ENCODE measurements at regions not wholly inside any gene's neighbourhood (a gene's known extent, or its start where the extent isn't known, plus 50 kb on each side); places are given as distances from the start of the nearest gene placed in this dataset.
A peak's percentile ranks its signal among the peaks of the same experiment; 100 is the strongest.

- Histone ChIP-seq H3K36me3 (no peaks in the 10 kb centered on the region), H3K9me3 (replicated peaks) (no peaks in the 10 kb centered on the region), H3K27me3 (peaks cover 25% of the 10 kb centered on the region), H3K27ac (no peak overlapping the region), H3K4me1 (no peaks in the 10 kb centered on the region), H3K4me3 (no peak overlapping the region)
- no peak for DNase-seq
Observed at GRCh38 chr20:52614051-52614863, 357.9 kb upstream of the TSHZ2 start.

- H3K4me1 ChIP-seq = no peaks in the 10 kb centered on the region
- no peak overlapping the region for H3K4me3 ChIP-seq
- H3K27ac ChIP-seq = no peak overlapping the region
- H3K9me3 ChIP-seq (replicated peaks) = no peaks in the 10 kb centered on the region
- no peak for DNase-seq
- no peaks in the 10 kb centered on the region for H3K36me3 ChIP-seq
- H3K27me3 ChIP-seq = peaks cover 14% of the 10 kb centered on the region
Observed at GRCh38 chr20:52612046-52612632, 360.0 kb upstream of the TSHZ2 start.

GRCh38 chr20:52610749-52611148 is 361.4 kb upstream of the TSHZ2 start:
- no peak for DNase-seq
- H3K36me3 ChIP-seq = no peaks in the 10 kb centered on the region
- H3K9me3 ChIP-seq (replicated peaks) = no peaks in the 10 kb centered on the region

GRCh38 chr20:52601295-52601971 is 370.7 kb upstream of the TSHZ2 start:
- Histone ChIP-seq H3K4me3 (no peak overlapping the region), H3K27ac (no peak overlapping the region), H3K4me1 (no peaks in the 10 kb centered on the region), H3K36me3 (no peaks in the 10 kb centered on the region), H3K9me3 (replicated peaks) (no peaks in the 10 kb centered on the region), H3K27me3 (peaks cover 13% of the 10 kb centered on the region)
- peak in 1 of 2 experiments; percentile 23 for DNase-seq

More at GRCh38 chr20:52610749-52611148, 361.4 kb upstream of the TSHZ2 start:
- Histone ChIP-seq H3K27me3 (peaks cover 15% of the 10 kb centered on the region), H3K4me1 (no peaks in the 10 kb centered on the region), H3K27ac (no peak overlapping the region), H3K4me3 (no peak overlapping the region)

- Histone ChIP-seq H3K4me1 (no peaks in the 10 kb centered on the region), H3K27ac (no peak overlapping the region), H3K36me3 (no peaks in the 10 kb centered on the region), H3K9me3 (replicated peaks) (no peaks in the 10 kb centered on the region), H3K4me3 (no peak overlapping the region), H3K27me3 (0 out of 2 replicates have a peak, but pooled peaks cover 4% of the 10 kb centered on the region)
- DNase-seq = no peak
Observed at GRCh38 chr20:52596256-52596655, 375.9 kb upstream of the TSHZ2 start.

GRCh38 chr20:52595518-52595917 is 376.6 kb upstream of the TSHZ2 start:
- Histone ChIP-seq H3K4me1 (no peaks in the 10 kb centered on the region), H3K4me3 (no peak overlapping the region), H3K36me3 (no peaks in the 10 kb centered on the region), H3K27me3 (0 out of 2 replicates have a peak, but pooled peaks cover 7% of the 10 kb centered on the region), H3K9me3 (replicated peaks) (no peaks in the 10 kb centered on the region), H3K27ac (no peak overlapping the region)
- DNase-seq = no peak

- 0 out of 2 replicates have a peak, but pooled peaks cover 7% of the 10 kb centered on the region for H3K27me3 ChIP-seq
- H3K9me3 ChIP-seq (replicated peaks) = no peaks in the 10 kb centered on the region
- no peaks in the 10 kb centered on the region for H3K4me1 ChIP-seq
- H3K36me3 ChIP-seq = no peaks in the 10 kb centered on the region
- H3K27ac ChIP-seq = no peak overlapping the region
- no peak for DNase-seq
- no peak overlapping the region for H3K4me3 ChIP-seq
Observed at GRCh38 chr20:52593654-52594053, 378.5 kb upstream of the TSHZ2 start.

- Histone ChIP-seq H3K9me3 (replicated peaks) (no peaks in the 10 kb centered on the region), H3K4me1 (no peaks in the 10 kb centered on the region), H3K27me3 (0 out of 2 replicates have a peak, but pooled peaks cover 7% of the 10 kb centered on the region), H3K36me3 (no peaks in the 10 kb centered on the region), H3K27ac (no peak overlapping the region), H3K4me3 (no peak overlapping the region)
- DNase-seq = no peak
Observed at GRCh38 chr20:52592567-52592966, 379.6 kb upstream of the TSHZ2 start.

- no peak overlapping the region for H3K27ac ChIP-seq
- H3K4me1 ChIP-seq = no peaks in the 10 kb centered on the region
- H3K27me3 ChIP-seq = 0 out of 2 replicates have a peak, but pooled peaks cover 7% of the 10 kb centered on the region
- no peaks in the 10 kb centered on the region for H3K36me3 ChIP-seq
- H3K4me3 ChIP-seq = no peak overlapping the region
- no peak for DNase-seq
- H3K9me3 ChIP-seq (replicated peaks) = no peaks in the 10 kb centered on the region
Observed at GRCh38 chr20:52590100-52590499, 382.1 kb upstream of the TSHZ2 start.

GRCh38 chr20:52589251-52589812 is 382.8 kb upstream of the TSHZ2 start:
- Histone ChIP-seq H3K4me1 (no peaks in the 10 kb centered on the region), H3K27ac (no peak overlapping the region), H3K36me3 (no peaks in the 10 kb centered on the region), H3K27me3 (0 out of 2 replicates have a peak, but pooled peaks cover 7% of the 10 kb centered on the region), H3K4me3 (no peak overlapping the region), H3K9me3 (replicated peaks) (no peaks in the 10 kb centered on the region)
- DNase-seq = no peak

- no peak for DNase-seq
- no peak overlapping the region for H3K4me3 ChIP-seq
- H3K4me1 ChIP-seq = no peaks in the 10 kb centered on the region
- no peaks in the 10 kb centered on the region for H3K36me3 ChIP-seq
- no peaks in the 10 kb centered on the region for H3K9me3 ChIP-seq (replicated peaks)
- H3K27me3 ChIP-seq = 0 out of 2 replicates have a peak, but pooled peaks cover 7% of the 10 kb centered on the region
- H3K27ac ChIP-seq = no peak overlapping the region
Observed at GRCh38 chr20:52586660-52587059, 385.5 kb upstream of the TSHZ2 start.

GRCh38 chr20:52585333-52585732 is 386.8 kb upstream of the TSHZ2 start:
- H3K4me3 ChIP-seq = no peak overlapping the region
- no peak for DNase-seq
- H3K4me1 ChIP-seq = no peaks in the 10 kb centered on the region
- no peak overlapping the region for H3K27ac ChIP-seq
- no peaks in the 10 kb centered on the region for H3K27me3 ChIP-seq
- H3K36me3 ChIP-seq = no peaks in the 10 kb centered on the region
- no peaks in the 10 kb centered on the region for H3K9me3 ChIP-seq (replicated peaks)

- no peaks in the 10 kb centered on the region for H3K9me3 ChIP-seq (replicated peaks)
Observed at GRCh38 chr20:52578559-52578958, 387.0 kb upstream of the ZFP64 start.

GRCh38 chr20:52577696-52578095 is 386.1 kb upstream of the ZFP64 start:
- Histone ChIP-seq H3K9me3 (replicated peaks) (no peaks in the 10 kb centered on the region), H3K27me3 (0 out of 2 replicates have a peak, but pooled peaks cover 3% of the 10 kb centered on the region), H3K4me3 (no peak overlapping the region), H3K27ac (no peak overlapping the region), H3K36me3 (no peaks in the 10 kb centered on the region), H3K4me1 (no peaks in the 10 kb centered on the region)
- DNase-seq = no peak

More at GRCh38 chr20:52578559-52578958, 387.0 kb upstream of the ZFP64 start:
- Histone ChIP-seq H3K27me3 (0 out of 2 replicates have a peak, but pooled peaks cover 3% of the 10 kb centered on the region), H3K36me3 (no peaks in the 10 kb centered on the region), H3K4me1 (no peaks in the 10 kb centered on the region), H3K4me3 (no peak overlapping the region), H3K27ac (no peak overlapping the region)
- no peak for DNase-seq

GRCh38 chr20:52572687-52573086 is 381.1 kb upstream of the ZFP64 start:
- Histone ChIP-seq H3K27me3 (0 out of 2 replicates have a peak, but pooled peaks cover 5% of the 10 kb centered on the region), H3K4me3 (no peak overlapping the region), H3K9me3 (replicated peaks) (no peaks in the 10 kb centered on the region), H3K4me1 (no peaks in the 10 kb centered on the region), H3K36me3 (no peaks in the 10 kb centered on the region), H3K27ac (no peak overlapping the region)
- no peak for DNase-seq
